HepG2 (cell line): ENCODE measurements at regions not wholly inside any gene's neighbourhood (a gene's known extent, or its start where the extent isn't known, plus 50 kb on each side); places are given as distances from the start of the nearest gene placed in this dataset.

Experiments used
- CBX2 ChIP-seq, 2 experiments: fragments of 200-600 bp in 1 of 2; sonication (generic); formaldehyde crosslinking in 1 of 2; IDR thresholded peaks; 2 replicates each; pipeline versions ENCODE4 v1.7.0 to v1.8.1; 2018 to 2022; ENCODE audit warnings: low read depth in 2 of 2, low read length in 1 of 2, mild to moderate bottlenecking in 1 of 2, missing genetic modification reagents in 1 of 2
- CBX5 ChIP-seq: sonication (generic); formaldehyde crosslinking; IDR thresholded peaks from 2 replicates; pipeline ENCODE4 v1.4.0; 2020; ENCODE audit warnings: missing genetic modification reagents, borderline replicate concordance
- CCDC6 ChIP-seq: sonication (generic); formaldehyde crosslinking; IDR thresholded peaks from 2 replicates; pipeline ENCODE4 v1.8.1; 2022; ENCODE audit warnings: mild to moderate bottlenecking, missing genetic modification reagents, moderate library complexity
- FOXK2 ChIP-seq: fragments of 450-650 bp; IDR thresholded peaks from 2 replicates; pipeline ENCODE4 v1.6.1; 2016
- FOXP1 ChIP-seq, 2 experiments: fragments of 450-650 bp in 1 of 2; IDR thresholded peaks; 2 replicates each; pipeline ENCODE4 v1.6.1; 2017 to 2018; ENCODE audit warnings: antibody characterized with exemption in 1 of 2
- HMG20B ChIP-seq: conservative IDR thresholded peaks from 2 replicates; pipeline ENCODE4 v1.6.1; 2016; ENCODE audit warnings: missing genetic modification reagents, missing compliant biosample characterization
- KMT2A ChIP-seq: sonication (generic); formaldehyde crosslinking; IDR thresholded peaks from 2 replicates; pipeline ENCODE4 v1.4.0; 2020; ENCODE audit warnings: missing genetic modification reagents
- RNF2 ChIP-seq: fragments of 450-650 bp; conservative IDR thresholded peaks from 2 replicates; pipeline ENCODE4 v1.6.1; 2016; ENCODE audit warnings: low read depth
- SALL2 ChIP-seq: sonication (generic); formaldehyde crosslinking; IDR thresholded peaks from 2 replicates; pipeline ENCODE4 v1.8.1; 2023; ENCODE audit warnings: mild to moderate bottlenecking, missing genetic modification reagents, inconsistent platforms
- SMC3 ChIP-seq: IDR thresholded peaks from 2 replicates; pipeline ENCODE4 v1.6.1; 2011; ENCODE audit warnings: low read length, improper control_type of control experiment
- SP2 ChIP-seq: sonication (generic); formaldehyde crosslinking; IDR thresholded peaks from 2 replicates; pipeline ENCODE4 v1.5.1; 2020; ENCODE audit warnings: mild to moderate bottlenecking, missing genetic modification reagents
- ZFP90 ChIP-seq: sonication (generic); formaldehyde crosslinking; IDR thresholded peaks from 2 replicates; pipeline ENCODE4 v1.8.0; 2022; ENCODE audit warnings: missing genetic modification reagents, mild to moderate bottlenecking, inconsistent platforms, borderline replicate concordance
- ZKSCAN5 ChIP-seq: sonication (generic); formaldehyde crosslinking; IDR thresholded peaks from 2 replicates; pipeline ENCODE4 v1.5.1; 2020; ENCODE audit warnings: mild to moderate bottlenecking, missing genetic modification reagents
- ZNF12 ChIP-seq: sonication (generic); formaldehyde crosslinking; IDR thresholded peaks from 2 replicates; pipeline ENCODE4 v1.5.0; 2020; ENCODE audit warnings: missing genetic modification reagents
- ZNF251 ChIP-seq: sonication (generic); formaldehyde crosslinking; IDR thresholded peaks from 2 replicates; pipeline ENCODE4 v1.9.0; 2021; ENCODE audit warnings: mild to moderate bottlenecking, missing genetic modification reagents
- ZNF629 ChIP-seq: sonication (generic); formaldehyde crosslinking; conservative IDR thresholded peaks from 2 replicates; pipeline ENCODE4 v1.5.0; 2020; ENCODE audit warnings: missing genetic modification reagents
- ZNF780A ChIP-seq: sonication (generic); formaldehyde crosslinking; IDR thresholded peaks from 2 replicates; pipeline ENCODE4 v1.8.0; 2022; ENCODE audit warnings: mild to moderate bottlenecking, missing genetic modification reagents, moderate library complexity
- TF ChIP-seq, protein P1 (sequence below): sonication (generic); formaldehyde crosslinking; IDR thresholded peaks from 2 replicates; pipeline ENCODE4 v1.4.0; 2020; ENCODE audit warnings: missing genetic modification reagents
- TF ChIP-seq, protein P2 (sequence below): sonication (generic); formaldehyde crosslinking; IDR thresholded peaks from 2 replicates; pipeline ENCODE4 v1.4.0; 2020; ENCODE audit warnings: mild to moderate bottlenecking, low read depth, missing genetic modification reagents
- TF ChIP-seq, protein P3 (sequence below): sonication (generic); formaldehyde crosslinking; IDR thresholded peaks from 2 replicates; pipeline ENCODE4 v1.8.1; 2023; ENCODE audit warnings: missing genetic modification reagents, inconsistent platforms, borderline replicate concordance
- TF ChIP-seq, protein P4 (sequence below): sonication (generic); formaldehyde crosslinking; IDR thresholded peaks from 2 replicates; pipeline ENCODE4 v1.4.0; 2020; ENCODE audit warnings: missing genetic modification reagents, borderline replicate concordance

DNA sequence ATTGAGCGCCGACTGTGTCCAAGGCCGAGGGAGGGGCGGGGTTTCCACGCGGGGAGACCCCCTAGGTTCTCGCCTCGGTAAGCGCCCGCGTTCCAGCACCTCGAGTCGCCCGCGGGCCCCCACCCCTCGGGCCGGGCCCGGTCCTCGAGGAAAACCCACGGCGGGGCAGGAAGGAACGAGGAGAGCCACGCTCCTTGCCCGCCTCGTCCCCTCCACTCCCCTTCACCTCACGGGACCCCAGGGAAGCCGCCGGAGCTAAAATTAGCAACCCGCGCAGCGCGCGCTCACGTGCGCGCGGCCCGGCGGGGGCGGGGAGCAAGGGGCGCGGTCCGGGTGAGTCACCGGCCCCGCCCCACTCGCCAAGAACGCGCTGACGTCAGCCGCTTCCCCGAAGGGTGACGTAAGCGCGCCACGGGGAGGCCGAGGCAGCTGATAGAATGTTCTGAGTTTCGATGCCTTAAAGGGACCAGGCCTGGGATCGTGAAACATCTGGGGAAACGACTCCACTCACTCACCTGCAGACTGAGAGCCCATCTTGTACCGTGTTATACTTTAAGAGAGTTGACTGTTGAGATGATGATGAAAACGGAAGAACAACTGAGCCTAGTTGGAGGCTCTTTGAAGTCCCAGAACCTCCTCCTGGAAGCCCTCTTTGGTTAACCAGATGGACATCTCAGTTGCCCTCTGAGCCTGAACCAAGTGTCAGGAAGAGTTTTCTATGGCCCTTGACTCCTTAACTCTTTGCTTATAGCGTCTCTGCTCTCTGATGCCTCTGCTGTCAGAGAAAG lies 49.7 kb upstream of the ATF3 start (continued):
- TF ChIP-seq SMC3: no peak
- no peak for TF ChIP-seq ZNF251
- 0 out of 2 replicates have a peak, but pooled peaks have one; percentile 34 for TF ChIP-seq ZFP90 (CRISPR knock-in tag)
- TF ChIP-seq RNF2: peak; percentile 33; the same call in 1 of the 2 replicates
- TF ChIP-seq, protein P1, sequence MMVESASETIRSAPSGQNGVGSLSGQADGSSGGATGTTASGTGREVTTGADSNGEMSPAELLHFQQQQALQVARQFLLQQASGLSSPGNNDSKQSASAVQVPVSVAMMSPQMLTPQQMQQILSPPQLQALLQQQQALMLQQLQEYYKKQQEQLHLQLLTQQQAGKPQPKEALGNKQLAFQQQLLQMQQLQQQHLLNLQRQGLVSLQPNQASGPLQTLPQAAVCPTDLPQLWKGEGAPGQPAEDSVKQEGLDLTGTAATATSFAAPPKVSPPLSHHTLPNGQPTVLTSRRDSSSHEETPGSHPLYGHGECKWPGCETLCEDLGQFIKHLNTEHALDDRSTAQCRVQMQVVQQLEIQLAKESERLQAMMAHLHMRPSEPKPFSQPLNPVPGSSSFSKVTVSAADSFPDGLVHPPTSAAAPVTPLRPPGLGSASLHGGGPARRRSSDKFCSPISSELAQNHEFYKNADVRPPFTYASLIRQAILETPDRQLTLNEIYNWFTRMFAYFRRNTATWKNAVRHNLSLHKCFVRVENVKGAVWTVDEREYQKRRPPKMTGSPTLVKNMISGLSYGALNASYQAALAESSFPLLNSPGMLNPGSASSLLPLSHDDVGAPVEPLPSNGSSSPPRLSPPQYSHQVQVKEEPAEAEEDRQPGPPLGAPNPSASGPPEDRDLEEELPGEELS: no peak
- TF ChIP-seq FOXK2: no peak
- no peak for TF ChIP-seq HMG20B (CRISPR knock-in tag)
- TF ChIP-seq ZNF12 (CRISPR knock-in tag): no peak
- no peak for TF ChIP-seq ZNF780A
- TF ChIP-seq CCDC6: no peak
- TF ChIP-seq ZKSCAN5 (CRISPR knock-in tag): no peak
- TF ChIP-seq, protein P2, sequence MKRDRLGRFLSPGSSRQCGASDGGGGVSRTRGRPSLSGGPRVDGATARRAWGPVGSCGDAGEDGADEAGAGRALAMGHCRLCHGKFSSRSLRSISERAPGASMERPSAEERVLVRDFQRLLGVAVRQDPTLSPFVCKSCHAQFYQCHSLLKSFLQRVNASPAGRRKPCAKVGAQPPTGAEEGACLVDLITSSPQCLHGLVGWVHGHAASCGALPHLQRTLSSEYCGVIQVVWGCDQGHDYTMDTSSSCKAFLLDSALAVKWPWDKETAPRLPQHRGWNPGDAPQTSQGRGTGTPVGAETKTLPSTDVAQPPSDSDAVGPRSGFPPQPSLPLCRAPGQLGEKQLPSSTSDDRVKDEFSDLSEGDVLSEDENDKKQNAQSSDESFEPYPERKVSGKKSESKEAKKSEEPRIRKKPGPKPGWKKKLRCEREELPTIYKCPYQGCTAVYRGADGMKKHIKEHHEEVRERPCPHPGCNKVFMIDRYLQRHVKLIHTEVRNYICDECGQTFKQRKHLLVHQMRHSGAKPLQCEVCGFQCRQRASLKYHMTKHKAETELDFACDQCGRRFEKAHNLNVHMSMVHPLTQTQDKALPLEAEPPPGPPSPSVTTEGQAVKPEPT: no peak
- TF ChIP-seq CBX2 (IDR thresholded peaks at IDR 0.05; ENCODE audit: low read depth, low read length): no peak
- no peak for TF ChIP-seq CBX2 (CRISPR knock-in tag; IDR thresholded peaks at IDR 0.05; ENCODE audit: low read depth)
- TF ChIP-seq, protein P3, sequence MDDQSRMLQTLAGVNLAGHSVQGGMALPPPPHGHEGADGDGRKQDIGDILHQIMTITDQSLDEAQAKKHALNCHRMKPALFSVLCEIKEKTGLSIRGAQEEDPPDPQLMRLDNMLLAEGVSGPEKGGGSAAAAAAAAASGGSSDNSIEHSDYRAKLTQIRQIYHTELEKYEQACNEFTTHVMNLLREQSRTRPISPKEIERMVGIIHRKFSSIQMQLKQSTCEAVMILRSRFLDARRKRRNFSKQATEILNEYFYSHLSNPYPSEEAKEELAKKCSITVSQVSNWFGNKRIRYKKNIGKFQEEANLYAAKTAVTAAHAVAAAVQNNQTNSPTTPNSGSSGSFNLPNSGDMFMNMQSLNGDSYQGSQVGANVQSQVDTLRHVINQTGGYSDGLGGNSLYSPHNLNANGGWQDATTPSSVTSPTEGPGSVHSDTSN (CRISPR knock-in tag): no peak
- no peak for TF ChIP-seq SALL2
- no peak for TF ChIP-seq FOXP1 (IDR thresholded peaks at IDR 0.05)
- TF ChIP-seq FOXP1 (CRISPR knock-in tag; IDR thresholded peaks at IDR 0.05): no peak
- TF ChIP-seq, protein P4, sequence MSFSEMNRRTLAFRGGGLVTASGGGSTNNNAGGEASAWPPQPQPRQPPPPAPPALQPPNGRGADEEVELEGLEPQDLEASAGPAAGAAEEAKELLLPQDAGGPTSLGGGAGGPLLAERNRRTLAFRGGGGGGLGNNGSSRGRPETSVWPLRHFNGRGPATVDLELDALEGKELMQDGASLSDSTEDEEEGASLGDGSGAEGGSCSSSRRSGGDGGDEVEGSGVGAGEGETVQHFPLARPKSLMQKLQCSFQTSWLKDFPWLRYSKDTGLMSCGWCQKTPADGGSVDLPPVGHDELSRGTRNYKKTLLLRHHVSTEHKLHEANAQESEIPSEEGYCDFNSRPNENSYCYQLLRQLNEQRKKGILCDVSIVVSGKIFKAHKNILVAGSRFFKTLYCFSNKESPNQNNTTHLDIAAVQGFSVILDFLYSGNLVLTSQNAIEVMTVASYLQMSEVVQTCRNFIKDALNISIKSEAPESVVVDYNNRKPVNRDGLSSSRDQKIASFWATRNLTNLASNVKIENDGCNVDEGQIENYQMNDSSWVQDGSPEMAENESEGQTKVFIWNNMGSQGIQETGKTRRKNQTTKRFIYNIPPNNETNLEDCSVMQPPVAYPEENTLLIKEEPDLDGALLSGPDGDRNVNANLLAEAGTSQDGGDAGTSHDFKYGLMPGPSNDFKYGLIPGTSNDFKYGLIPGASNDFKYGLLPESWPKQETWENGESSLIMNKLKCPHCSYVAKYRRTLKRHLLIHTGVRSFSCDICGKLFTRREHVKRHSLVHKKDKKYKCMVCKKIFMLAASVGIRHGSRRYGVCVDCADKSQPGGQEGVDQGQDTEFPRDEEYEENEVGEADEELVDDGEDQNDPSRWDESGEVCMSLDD (CRISPR knock-in tag): no peak
- no peak for TF ChIP-seq KMT2A (CRISPR knock-in tag)
- TF ChIP-seq CBX5 (CRISPR knock-in tag): no peak
- 0 out of 2 replicates have a peak, but pooled peaks have one; percentile 11 for TF ChIP-seq ZNF629 (CRISPR knock-in tag)
- TF ChIP-seq SP2 (CRISPR knock-in tag): no peak
